ENCODE measurements at regions not wholly inside any gene's neighbourhood (a gene's known extent, or its start where the extent isn't known, plus 50 kb on each side); places are given as distances from the start of the nearest gene placed in this dataset.
"Not testable (repeated sequence)": the region's sequence is repeated elsewhere in the genome, so short reads cannot be mapped to it uniquely, and the experiment has no call there.

- DNase-seq, result no peak
Observed at GRCh38 chr13:71213252-71213821, 653.7 kb downstream of the DACH1 start.

DNA sequence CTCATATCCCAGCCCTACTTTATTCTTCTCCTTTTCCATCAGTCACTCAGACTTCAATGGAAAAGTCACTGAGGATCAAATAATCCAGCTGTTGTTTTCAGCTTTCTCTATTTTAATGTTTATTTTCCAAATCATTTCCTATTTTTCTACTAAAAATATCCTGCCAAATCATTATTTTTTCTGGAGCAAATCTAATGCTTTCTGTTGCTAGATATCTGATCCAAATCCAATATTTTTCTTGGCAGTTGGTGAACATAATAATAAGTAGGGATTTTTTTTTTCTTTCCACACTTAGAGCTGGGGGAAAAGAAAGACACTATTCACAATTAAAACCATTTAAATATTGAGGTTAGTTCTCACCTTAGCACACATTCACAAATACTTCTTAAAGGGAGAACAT lies 656.1 kb downstream of the DACH1 start:
- peak; percentile 15 for DNase-seq

GRCh38 chr13:71209217-71209616 lies 657.8 kb downstream of the DACH1 start:
- no peak for DNase-seq

DNA sequence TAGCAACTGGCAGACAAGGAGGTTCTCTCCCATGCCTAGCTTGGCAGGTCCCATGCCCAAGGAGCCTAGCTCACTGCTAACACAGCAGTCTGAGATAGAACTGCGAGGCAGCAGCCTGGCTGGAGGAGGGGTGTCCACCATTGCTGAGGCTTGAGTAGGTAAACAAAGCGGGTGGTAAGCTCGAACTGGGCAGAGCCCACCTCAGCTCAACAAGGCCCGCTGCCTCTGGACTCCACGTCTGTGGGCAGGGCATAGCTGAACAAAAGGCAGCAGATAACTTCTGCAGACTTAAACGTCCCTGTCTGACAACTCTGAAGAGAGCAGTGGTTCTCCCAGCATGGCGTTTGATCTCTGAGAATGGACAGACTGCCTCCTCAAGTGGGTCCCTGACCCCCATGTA lies 682.4 kb downstream of the DACH1 start:
- not testable (repeated sequence) for DNase-seq

- not testable (repeated sequence) for DNase-seq
Observed at GRCh38 chr13:71183352-71183751, 683.7 kb downstream of the DACH1 start.

DNA sequence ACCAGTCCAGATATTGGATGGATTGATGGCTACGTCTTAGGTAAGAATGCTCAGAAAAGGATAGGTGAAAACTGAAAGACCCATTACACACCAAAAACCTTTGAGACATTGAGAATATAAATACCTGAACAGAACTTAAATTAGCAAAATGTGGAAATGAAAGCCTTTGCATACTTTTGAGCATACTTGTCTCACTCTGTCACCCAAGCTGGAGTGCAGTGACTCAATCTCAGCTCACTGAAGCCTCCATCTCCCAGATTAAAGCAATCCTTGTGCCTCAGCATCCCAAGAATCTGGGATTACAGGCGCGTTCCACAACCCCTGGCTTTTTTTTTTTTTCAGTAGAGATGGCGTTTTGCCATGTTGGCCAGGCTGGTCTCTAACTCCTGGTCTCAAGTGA lies 695.3 kb downstream of the DACH1 start:
- DNase-seq, result no peak

DNA sequence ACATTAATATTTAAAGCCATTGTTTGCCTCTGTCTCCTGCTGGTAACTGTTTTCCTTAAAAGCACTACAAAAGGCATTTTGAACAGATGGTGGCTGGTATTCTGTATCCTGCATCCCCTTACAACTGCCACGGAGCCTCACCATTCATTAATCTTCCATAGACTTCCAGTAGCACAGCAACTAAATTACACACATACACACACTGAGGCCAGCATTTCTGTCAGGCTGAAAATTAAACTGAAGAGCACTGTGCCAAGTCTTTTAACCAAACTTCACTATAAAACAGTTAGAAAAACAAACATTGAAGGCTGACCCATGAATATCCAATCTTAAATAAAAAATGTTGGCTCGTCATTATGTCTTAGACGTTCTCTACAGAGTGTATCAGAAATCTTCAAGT lies 697.8 kb downstream of the DACH1 start:
- no peak for DNase-seq

DNA sequence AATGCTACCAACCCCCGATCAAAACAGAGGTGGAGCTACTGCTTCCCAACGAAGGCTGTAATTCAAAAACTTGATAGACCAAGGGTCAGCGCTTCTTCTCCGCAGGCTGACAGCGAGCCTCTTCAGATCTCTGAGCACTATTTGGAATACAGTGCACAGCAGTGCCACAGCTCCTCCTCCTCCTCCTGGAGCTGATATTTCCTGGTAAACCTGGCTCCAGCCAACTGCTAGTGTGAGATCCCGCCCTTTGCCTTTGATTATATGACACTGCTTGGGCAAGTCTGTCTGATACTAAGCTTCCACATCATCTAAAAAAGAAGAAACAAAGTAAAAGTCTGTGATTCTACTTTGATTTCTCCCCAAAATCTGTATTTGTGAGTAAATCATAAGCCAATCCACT lies 710.5 kb downstream of the DACH1 start:
- DNase-seq, result no peak

- no peak for DNase-seq
Observed at GRCh38 chr13:71149498-71150363, 717.3 kb downstream of the DACH1 start.

GRCh38 chr13:71149046-71149445 lies 718.0 kb downstream of the DACH1 start:
- DNase-seq, result no peak

DNA sequence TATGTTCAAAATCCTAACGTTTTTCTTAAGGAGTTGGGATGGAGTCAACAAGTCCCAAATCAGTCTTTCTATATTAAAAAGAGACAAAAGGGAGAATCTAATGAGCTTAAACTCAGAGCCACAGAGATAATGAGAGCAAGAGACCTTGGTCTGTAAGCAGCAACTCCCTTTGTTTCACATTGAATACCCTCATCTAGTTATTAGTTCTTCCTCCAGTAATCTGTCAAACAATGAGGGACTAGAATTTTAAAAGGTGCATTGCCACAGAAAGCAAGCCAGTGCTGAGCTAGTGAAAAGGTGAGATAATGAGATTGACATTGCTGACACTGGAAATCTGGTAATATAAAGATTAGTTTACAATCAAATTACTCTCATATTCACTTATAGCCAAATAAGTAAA lies 718.6 kb downstream of the DACH1 start:
- DNase-seq, result no peak

DNA sequence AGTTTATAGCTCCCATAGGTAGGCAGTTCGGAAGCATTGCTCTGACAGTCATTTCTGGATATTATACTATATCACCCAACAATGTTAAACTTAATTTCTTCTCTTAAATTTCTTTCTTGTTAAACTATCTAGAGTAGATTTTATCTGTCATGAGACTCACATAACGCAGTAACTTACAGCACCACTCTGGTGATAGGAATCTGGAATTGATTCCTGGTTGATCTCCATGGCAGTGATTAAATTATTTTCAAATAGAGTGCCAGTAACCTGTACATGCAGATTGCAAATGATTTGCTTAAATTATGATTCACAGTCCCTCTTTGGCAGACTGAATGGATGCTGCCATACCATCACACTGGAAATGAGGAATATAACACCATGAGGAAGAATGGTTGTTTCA lies 722.1 kb downstream of the DACH1 start:
- no peak for DNase-seq

GRCh38 chr13:71137101-71137500 lies 729.9 kb downstream of the DACH1 start:
- no peak for DNase-seq

DNA sequence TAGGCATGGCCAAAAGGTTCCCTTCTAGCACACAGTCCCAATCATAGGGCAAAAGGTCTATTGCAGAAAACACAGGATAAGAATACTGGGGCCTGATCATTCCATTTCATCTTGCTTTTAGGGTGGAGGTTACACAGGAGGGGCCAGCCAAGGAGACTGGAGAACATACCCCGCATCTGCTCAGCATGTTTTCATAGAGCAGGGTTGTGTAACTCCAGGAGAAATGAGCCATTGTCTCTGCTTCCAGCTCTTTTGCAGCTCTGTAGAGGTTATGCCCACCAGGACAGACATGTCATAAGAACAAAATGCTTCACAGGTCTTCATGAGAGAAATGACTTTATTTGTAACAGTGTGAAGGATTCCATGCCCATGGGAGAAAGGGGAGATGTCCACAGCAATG lies 742.8 kb downstream of the DACH1 start:
- DNase-seq, result no peak

- no peak for DNase-seq
Observed at GRCh38 chr13:71118779-71119364, 748.1 kb downstream of the DACH1 start.

DNA sequence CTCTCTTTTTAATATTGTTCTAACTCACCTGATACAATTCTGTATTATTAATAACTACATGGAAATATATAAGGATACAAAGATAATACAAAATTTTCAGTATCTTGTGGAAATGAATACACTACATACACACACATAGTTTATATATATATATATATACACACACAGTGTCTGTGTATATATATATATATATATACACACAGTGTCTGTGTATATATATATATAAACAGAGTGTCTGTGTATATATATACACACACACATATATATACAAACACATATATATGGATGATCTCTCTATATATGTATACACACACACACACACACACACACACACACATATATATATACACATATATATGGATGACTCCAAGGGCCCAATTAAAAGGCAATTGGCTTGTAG lies 749.1 kb downstream of the DACH1 start:
- no peak for DNase-seq

GRCh38 chr13:71115301-71115700 lies 751.7 kb downstream of the DACH1 start:
- DNase-seq, result no peak

GRCh38 chr13:71096421-71096820 lies 770.6 kb downstream of the DACH1 start:
- peak; percentile 42 for DNase-seq

DNA sequence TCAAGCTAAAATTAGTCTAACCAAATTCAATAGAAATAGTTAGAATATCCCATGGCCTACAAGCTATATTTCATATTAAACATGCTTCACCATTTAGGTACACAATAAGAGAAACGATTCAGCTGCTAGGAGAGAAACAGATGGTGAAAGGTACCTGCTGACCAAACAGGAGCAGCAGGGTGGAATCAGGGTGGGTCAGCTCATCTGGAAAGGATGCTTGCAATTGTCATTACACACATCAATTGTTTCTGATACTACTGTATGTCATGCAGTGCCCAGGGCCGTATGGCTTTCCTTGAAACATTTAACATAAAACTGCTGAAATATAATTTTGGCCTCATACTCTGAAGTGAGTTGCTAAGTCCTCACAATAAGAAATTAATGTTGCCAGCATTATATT lies 776.0 kb downstream of the DACH1 start:
- no peak for DNase-seq

GRCh38 chr13:71089056-71089455 lies 777.9 kb downstream of the DACH1 start:
- DNase-seq, result peak; percentile 27

DNA sequence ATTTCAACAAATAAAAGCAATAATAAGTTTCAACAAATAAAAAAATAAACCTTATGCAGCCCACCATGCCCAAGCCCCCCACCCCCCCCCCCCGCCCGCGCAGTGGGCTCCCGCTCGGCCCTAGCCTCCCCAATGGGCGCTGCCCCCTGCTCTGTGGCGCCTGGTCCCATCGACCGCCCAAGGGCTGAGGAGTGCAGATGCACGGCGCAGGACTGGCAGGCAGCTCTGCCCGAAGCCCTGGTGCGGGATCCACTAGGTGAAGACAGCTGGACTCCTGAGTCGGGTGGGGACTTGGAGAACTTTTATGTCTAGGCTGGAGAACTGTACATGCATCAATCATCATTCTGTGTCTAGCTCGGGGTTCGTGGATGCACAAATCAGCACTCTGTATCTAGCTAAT lies 779.6 kb downstream of the DACH1 start:
- no peak for DNase-seq

GRCh38 chr13:71087006-71087405 lies 780.0 kb downstream of the DACH1 start:
- DNase-seq, result no peak

DNA sequence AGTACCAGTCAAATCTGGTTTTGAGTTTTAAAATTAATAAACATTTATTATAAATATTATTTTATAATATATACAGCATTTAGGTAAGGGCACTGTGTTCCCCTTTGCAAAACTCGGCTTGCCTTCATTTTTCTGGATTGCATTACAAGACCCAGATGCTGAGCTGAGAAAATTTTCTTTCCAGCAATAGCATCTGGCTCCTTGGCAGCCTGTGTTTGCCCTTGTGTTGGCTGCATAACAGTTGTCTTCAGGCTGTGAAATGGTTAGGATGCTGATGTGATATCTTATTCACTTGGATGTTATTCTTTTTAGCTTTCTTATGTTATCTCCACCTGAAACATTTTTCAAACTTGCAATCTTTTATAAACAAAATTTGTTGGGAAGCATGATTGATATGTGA lies 784.4 kb downstream of the DACH1 start:
- DNase-seq, result no peak

- DNase-seq, result no peak
Observed at GRCh38 chr13:71079638-71080037, 787.4 kb downstream of the DACH1 start.
